ENCODE measurements at regions not wholly inside any gene's neighbourhood (a gene's known extent, or its start where the extent isn't known, plus 50 kb on each side); places are given as distances from the start of the nearest gene placed in this dataset.
"Not testable (repeated sequence)": the region's sequence is repeated elsewhere in the genome, so short reads cannot be mapped to it uniquely, and the experiment has no call there.

DNA sequence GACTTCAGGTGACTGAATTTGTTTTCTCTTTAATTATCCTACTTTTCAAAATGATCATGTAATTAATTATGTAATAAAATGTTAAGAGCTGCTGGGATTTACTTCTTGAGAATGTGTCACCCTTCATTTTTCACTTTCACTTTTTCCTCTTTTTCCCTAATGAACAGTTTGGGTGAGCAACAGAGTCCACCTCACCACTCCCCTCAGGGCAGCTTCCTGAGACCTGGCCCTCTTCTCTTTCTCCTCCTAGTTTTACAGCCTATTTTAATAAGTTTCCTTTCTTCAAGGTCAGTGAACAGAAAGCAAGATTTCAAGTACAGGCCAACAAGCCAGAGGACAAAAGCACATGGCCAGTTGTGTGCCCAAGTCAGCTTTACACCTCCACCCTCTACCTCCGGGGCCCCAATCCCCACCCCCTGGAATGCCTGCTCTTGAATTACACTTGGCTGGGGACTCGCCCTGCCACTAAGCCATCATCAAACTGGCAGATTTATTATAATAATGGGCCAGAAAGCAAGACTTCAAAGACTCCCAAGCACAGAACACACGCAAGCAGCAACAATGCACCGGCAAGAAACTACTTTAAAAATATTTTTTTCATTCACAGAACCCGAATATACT lies 143.1 kb upstream of the VOPP1 start:
- not testable (repeated sequence) for TF ChIP-seq CTCF (IDR thresholded peaks at IDR 0.05); ZFX (IDR thresholded peaks at IDR 0.05; ENCODE audit: borderline replicate concordance)
